ENCODE measurements at regions not wholly inside any gene's neighbourhood (a gene's known extent, or its start where the extent isn't known, plus 50 kb on each side); places are given as distances from the start of the nearest gene placed in this dataset.

DNA sequence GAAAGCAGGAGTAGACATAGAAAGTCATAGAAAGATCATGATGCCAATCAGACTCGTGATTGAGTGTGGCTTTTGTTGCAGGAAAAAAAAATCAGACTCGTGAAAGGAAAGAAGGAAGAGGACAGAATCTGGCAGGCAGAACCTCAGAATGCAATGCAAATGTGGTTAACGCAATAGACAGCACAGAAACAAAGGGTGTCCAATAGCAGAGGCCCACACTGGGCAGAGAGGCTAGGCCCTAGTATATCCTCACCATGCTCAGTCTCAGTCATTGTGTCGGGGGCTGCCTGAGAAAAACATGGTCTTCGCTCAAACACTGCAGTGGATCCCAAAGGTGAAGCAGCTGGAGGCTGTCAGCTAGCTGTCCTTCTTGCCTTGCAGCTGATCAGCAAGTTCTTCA, 102.8 kb upstream of the MAOA start:
- no peak overlapping the region for H3K4me3 ChIP-seq (ENCODE audit: low read length)
- H3K36me3 ChIP-seq (ENCODE audit: control insufficient read depth, insufficient read depth, low read length): no peaks in the 10 kb centered on the region
- no peaks in the 10 kb centered on the region for H3K27me3 ChIP-seq (ENCODE audit: control insufficient read depth, insufficient read depth, low read length)
- no peaks in the 10 kb centered on the region for H3K4me1 ChIP-seq (ENCODE audit: control insufficient read depth, insufficient read depth, low read length)
- H3K9ac ChIP-seq (ENCODE audit: low read length): no peak overlapping the region
- H3K27ac ChIP-seq (ENCODE audit: low read depth, low read length): no peak overlapping the region

DNA sequence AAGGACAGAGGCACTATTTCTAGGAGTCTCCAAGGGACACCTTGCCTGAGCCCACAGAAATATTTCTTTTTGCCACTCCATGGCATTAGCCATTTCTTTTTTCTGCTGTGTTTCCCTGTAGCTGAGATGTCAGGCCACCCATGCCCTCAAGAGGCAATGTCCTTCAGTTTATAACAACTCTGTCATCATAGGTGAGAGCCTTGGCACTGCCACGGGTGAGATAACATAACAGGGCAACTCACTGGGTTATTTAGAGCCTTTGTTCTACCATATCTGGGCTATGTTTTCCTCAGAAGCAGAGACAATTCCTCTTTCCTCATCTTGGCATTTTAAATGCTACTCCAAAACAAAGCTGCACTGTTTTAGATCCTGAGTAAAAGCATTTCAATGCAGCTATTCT, 99.9 kb upstream of the MAOA start:
- H3K36me3 ChIP-seq (ENCODE audit: control insufficient read depth, insufficient read depth, low read length): no peaks in the 10 kb centered on the region
- no peak overlapping the region for H3K27ac ChIP-seq (ENCODE audit: low read depth, low read length)
- H3K9ac ChIP-seq (ENCODE audit: low read length): no peak overlapping the region
- no peaks in the 10 kb centered on the region for H3K27me3 ChIP-seq (ENCODE audit: control insufficient read depth, insufficient read depth, low read length)
- H3K4me3 ChIP-seq (ENCODE audit: low read length): no peak overlapping the region
- H3K4me1 ChIP-seq (ENCODE audit: control insufficient read depth, insufficient read depth, low read length): no peaks in the 10 kb centered on the region

DNA sequence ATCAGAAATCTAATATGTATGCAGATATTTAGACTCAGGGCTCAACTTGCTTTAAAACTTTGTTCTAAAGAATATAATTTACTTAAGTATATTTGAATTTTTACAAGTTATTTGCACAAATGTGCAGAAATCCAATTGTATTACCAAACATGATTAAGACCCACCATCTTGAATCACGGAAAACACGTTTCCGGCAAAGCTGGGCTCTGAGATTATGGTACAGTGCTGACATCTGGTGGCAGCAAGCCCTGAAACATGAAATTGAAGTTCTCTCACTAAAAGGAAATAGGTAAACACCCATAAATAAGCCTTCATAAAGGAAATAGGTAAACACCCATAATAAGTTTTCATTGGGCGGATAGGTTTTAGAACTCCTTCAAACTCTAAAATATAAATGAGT, 98.3 kb upstream of the MAOA start:
- Histone ChIP-seq H3K4me3 (ENCODE audit: low read length) (no peak overlapping the region), H3K4me1 (ENCODE audit: control insufficient read depth, insufficient read depth, low read length) (no peaks in the 10 kb centered on the region), H3K27me3 (ENCODE audit: control insufficient read depth, insufficient read depth, low read length) (no peaks in the 10 kb centered on the region), H3K9ac (ENCODE audit: low read length) (no peak overlapping the region), H3K36me3 (ENCODE audit: control insufficient read depth, insufficient read depth, low read length) (no peaks in the 10 kb centered on the region), H3K27ac (ENCODE audit: low read depth, low read length) (no peak overlapping the region)

DNA sequence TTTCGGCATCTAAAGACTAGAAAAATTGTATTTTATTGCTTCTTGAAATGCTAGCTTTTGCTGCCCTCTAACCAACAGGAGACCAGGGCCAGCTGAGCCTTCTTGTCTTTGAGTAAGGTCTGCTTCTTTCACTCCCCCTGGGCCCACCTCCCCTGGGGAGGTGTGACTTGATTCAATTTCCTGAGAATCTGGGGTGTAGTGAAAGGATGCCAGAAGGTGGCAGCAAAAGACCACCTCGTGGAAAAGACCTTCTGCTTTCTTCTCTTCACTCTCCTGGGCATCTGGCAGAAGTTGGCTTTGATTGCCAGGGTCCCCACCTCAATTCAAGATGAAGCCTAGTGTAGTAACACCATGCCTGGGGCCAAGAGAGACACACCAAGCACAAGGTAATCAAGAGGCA, 96.5 kb upstream of the MAOA start:
- no peak overlapping the region for H3K4me3 ChIP-seq (ENCODE audit: low read length)
- H3K4me1 ChIP-seq (ENCODE audit: control insufficient read depth, insufficient read depth, low read length): no peaks in the 10 kb centered on the region
- H3K9ac ChIP-seq (ENCODE audit: low read length): no peak overlapping the region
- no peaks in the 10 kb centered on the region for H3K36me3 ChIP-seq (ENCODE audit: control insufficient read depth, insufficient read depth, low read length)
- H3K27ac ChIP-seq (ENCODE audit: low read depth, low read length): no peak overlapping the region
- H3K27me3 ChIP-seq (ENCODE audit: control insufficient read depth, insufficient read depth, low read length): no peaks in the 10 kb centered on the region

DNA sequence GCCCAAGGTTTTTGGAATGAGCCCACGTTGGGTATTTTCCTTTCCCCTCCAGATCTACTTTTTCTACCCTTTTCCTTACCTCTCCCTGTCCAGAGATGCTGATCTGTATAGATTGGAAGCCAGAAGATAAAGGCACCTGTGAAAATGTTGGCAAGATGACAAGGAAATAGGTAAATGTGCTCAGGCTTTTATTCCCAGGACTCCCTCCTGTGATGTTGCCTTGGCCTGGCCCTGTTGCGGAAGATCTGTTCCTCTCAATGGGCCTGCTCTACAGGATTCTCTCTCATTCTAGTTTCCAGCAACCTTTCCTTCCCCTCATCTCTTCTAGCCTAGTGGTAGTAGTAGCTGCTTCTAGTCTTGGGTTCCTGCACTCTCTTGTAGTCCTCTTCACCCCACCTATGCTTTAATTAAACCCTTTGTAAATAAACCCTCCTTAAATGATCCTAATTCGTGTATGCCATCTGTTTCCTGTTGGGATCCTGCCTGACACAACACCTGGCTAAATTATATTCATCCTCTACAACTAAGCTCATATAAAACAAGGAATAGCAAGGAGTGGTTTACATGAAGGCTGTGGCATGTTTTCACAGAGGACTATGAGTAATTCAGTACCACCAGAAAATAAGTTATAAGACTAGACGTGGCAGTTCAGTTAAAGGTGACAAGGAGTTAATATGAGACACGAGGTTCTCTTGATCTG, 95.7 kb upstream of the MAOA start:
- Histone ChIP-seq H3K4me1 (ENCODE audit: control insufficient read depth, insufficient read depth, low read length) (no peaks in the 10 kb centered on the region), H3K27me3 (ENCODE audit: control insufficient read depth, insufficient read depth, low read length) (no peaks in the 10 kb centered on the region), H3K4me3 (ENCODE audit: low read length) (no peak overlapping the region), H3K27ac (ENCODE audit: low read depth, low read length) (no peak overlapping the region), H3K9ac (ENCODE audit: low read length) (no peak overlapping the region), H3K36me3 (ENCODE audit: control insufficient read depth, insufficient read depth, low read length) (no peaks in the 10 kb centered on the region)

DNA sequence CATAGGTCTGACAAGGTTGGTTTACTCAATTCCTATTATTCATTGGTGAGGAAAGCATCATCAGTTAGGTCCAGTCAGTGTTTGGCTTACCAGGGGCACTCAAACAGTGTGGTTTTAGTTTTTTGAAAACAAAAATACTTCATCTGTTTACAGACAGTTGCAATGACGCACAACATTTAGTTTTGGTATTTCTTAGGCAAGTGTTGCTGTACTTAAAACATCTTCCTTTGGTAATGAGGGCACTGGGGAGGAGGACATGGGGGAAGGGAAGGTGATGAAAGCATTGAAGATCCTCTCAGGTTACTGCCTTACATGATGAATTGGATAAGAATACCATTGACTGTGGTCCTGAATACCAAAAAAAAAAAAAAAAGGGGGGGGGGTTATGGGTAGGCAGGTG, 93.7 kb upstream of the MAOA start:
- H3K36me3 ChIP-seq (ENCODE audit: control insufficient read depth, insufficient read depth, low read length): no peaks in the 10 kb centered on the region
- no peak overlapping the region for H3K9ac ChIP-seq (ENCODE audit: low read length)
- no peaks in the 10 kb centered on the region for H3K4me1 ChIP-seq (ENCODE audit: control insufficient read depth, insufficient read depth, low read length)
- H3K27ac ChIP-seq (ENCODE audit: low read depth, low read length): no peak overlapping the region
- H3K27me3 ChIP-seq (ENCODE audit: control insufficient read depth, insufficient read depth, low read length): no peaks in the 10 kb centered on the region
- H3K4me3 ChIP-seq (ENCODE audit: low read length): no peak overlapping the region

DNA sequence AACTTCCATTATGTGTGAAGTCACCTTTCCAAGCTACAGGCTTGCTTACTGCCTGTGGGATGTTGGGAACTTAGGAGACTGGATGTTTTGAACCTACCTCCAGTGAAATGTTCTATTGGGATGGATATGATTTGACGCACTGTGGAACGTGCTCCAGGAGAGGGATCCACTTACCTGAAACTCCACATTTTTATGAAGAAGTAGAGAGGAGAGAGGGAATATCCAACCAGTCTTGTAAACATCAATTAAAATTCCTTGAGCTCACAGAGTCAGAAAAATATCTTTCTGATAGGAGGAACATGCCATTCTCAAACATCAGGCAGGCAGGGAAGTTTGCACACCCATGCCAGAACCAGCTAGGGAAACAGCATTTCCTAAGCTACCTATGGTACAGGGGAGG, 91.1 kb upstream of the MAOA start:
- Histone ChIP-seq H3K36me3 (ENCODE audit: control insufficient read depth, insufficient read depth, low read length) (no peaks in the 10 kb centered on the region), H3K27me3 (ENCODE audit: control insufficient read depth, insufficient read depth, low read length) (no peaks in the 10 kb centered on the region)

DNA sequence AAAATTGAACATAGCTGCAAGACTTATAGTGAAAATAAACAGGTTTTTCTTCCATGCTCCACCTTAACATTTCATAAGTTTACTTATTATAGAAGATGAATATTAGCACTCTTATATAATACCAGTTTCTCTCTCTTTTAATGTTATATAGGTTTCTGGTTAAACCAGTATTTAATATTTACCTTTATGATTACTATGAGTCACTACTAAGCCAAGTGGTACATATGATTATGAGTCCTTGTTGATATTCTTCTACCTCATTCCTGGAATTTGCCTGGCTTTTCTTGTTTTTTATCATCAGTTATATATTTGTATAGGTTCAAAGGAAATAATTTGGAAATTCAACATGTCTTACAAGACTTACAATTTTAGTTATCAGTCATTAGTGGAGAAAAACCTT, 89.9 kb upstream of the MAOA start:
- Histone ChIP-seq H3K4me1 (ENCODE audit: control insufficient read depth, insufficient read depth, low read length) (no peaks in the 10 kb centered on the region), H3K27me3 (ENCODE audit: control insufficient read depth, insufficient read depth, low read length) (no peaks in the 10 kb centered on the region), H3K4me3 (ENCODE audit: low read length) (no peak overlapping the region), H3K36me3 (ENCODE audit: control insufficient read depth, insufficient read depth, low read length) (no peaks in the 10 kb centered on the region), H3K9ac (ENCODE audit: low read length) (no peak overlapping the region), H3K27ac (ENCODE audit: low read depth, low read length) (no peak overlapping the region)

More for the DNA sequence above, 91.1 kb upstream of the MAOA start:
- Histone ChIP-seq H3K4me1 (ENCODE audit: control insufficient read depth, insufficient read depth, low read length) (no peaks in the 10 kb centered on the region), H3K27ac (ENCODE audit: low read depth, low read length) (no peak overlapping the region), H3K4me3 (ENCODE audit: low read length) (no peak overlapping the region), H3K9ac (ENCODE audit: low read length) (no peak overlapping the region)

DNA sequence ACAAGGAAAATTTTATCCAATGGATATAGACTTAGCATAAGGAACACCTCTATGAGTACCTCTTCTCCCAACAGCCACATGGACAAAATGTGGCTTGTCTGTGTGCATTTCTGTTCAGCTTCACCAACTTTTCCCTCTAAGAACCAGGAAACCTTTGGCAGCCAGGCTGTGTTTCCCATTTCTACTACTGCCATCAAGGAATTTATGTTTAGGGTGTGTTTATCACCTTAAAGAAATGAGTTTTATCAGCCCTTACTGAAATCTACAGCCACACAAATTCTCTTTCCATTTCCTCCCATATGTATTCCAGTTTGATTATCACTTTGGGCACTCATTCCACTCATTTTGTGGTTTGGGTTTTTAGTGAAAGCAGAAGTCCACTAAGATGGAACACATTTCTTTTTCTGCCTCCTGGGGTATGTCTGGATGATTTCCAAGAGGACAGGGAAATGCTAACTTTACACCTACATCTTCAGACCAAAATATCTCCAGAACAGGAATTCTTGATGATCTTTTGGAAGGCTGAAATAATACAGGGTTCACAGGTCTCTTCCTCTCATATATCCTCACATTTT, 82.6 kb upstream of the MAOA start:
- no peak overlapping the region for H3K9ac ChIP-seq (ENCODE audit: low read length)
- no peak overlapping the region for H3K4me3 ChIP-seq (ENCODE audit: low read length)
- no peaks in the 10 kb centered on the region for H3K27me3 ChIP-seq (ENCODE audit: control insufficient read depth, insufficient read depth, low read length)
- H3K27ac ChIP-seq (ENCODE audit: low read depth, low read length): no peak overlapping the region
- no peaks in the 10 kb centered on the region for H3K36me3 ChIP-seq (ENCODE audit: control insufficient read depth, insufficient read depth, low read length)
- H3K4me1 ChIP-seq (ENCODE audit: control insufficient read depth, insufficient read depth, low read length): no peaks in the 10 kb centered on the region

DNA sequence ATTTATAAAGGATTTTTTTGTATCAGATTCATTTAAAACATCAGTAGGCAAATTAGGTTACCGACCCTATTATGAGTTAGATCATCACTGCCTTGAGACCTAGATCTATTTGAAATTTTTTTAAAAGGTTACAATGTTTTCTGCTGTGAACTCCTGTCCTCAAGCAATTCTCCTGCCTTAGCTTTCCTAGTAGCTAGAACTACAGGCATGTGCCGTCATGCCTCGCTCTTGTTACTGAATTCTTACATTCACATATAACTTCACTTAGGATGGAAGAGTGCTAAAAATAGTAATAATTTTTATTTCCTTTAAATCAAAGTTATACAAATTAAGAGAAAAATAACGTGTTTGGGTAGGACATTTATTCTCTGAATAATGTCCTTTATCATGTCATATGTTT, 75.5 kb upstream of the MAOA start:
- Histone ChIP-seq H3K36me3 (ENCODE audit: control insufficient read depth, insufficient read depth, low read length) (no peaks in the 10 kb centered on the region), H3K4me3 (ENCODE audit: low read length) (no peak overlapping the region), H3K27me3 (ENCODE audit: control insufficient read depth, insufficient read depth, low read length) (no peaks in the 10 kb centered on the region), H3K9ac (ENCODE audit: low read length) (no peak overlapping the region), H3K4me1 (ENCODE audit: control insufficient read depth, insufficient read depth, low read length) (no peaks in the 10 kb centered on the region), H3K27ac (ENCODE audit: low read depth, low read length) (no peak overlapping the region)

DNA sequence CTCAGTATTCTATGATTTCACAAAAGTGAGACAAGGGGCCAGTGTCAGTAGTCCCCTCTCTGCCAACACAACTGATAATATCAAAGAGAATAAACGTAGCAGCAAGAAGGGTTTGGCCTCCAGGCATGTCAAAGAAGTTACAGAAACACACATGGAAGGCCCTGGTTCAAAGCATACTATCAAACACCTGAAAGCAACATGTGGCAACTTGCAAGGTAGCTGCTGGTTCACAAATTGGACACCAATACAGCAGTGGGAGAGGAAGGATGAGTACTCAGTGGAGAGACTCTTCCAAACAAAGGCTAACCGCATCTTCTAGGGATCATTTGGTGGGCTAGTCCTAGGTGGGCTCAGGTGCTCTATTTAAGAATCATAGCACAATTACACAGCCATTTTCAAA, 74.9 kb upstream of the MAOA start:
- Histone ChIP-seq H3K4me3 (ENCODE audit: low read length) (no peak overlapping the region), H3K36me3 (ENCODE audit: control insufficient read depth, insufficient read depth, low read length) (no peaks in the 10 kb centered on the region), H3K27me3 (ENCODE audit: control insufficient read depth, insufficient read depth, low read length) (no peaks in the 10 kb centered on the region), H3K4me1 (ENCODE audit: control insufficient read depth, insufficient read depth, low read length) (no peaks in the 10 kb centered on the region), H3K9ac (ENCODE audit: low read length) (no peak overlapping the region), H3K27ac (ENCODE audit: low read depth, low read length) (no peak overlapping the region)

DNA sequence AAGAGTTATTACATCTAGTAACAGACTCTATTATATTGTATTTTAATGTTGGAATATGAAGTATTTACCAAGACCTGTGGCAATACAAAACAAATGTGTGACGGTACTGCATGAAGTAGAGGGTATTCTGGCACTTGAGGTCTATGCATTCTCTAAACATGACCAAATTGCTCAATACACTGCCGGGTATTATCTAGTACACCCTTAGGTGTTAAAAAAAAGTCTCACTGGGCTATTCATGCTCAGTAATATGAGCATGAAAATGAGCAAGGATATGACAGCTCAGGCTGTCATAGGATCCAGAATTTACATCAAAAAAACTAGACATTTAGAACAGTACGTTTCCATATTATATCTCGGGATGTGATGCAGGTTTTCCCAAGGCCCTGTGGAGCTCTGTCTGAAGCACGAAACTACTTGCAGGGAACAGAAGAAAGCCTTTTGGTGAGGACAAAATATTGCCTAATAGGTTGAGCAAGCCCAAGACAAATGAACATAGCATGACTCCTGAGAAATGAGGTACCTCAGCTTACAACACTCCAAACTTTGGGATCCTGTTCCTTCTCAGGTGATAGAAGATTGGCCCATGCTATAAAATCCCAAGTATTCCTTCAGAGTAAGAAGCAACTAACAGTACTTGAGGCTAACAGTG, 74.1 kb upstream of the MAOA start:
- Histone ChIP-seq H3K9ac (ENCODE audit: low read length) (no peak overlapping the region), H3K4me1 (ENCODE audit: control insufficient read depth, insufficient read depth, low read length) (no peaks in the 10 kb centered on the region), H3K4me3 (ENCODE audit: low read length) (no peak overlapping the region), H3K27me3 (ENCODE audit: control insufficient read depth, insufficient read depth, low read length) (no peaks in the 10 kb centered on the region), H3K27ac (ENCODE audit: low read depth, low read length) (no peak overlapping the region), H3K36me3 (ENCODE audit: control insufficient read depth, insufficient read depth, low read length) (no peaks in the 10 kb centered on the region)

DNA sequence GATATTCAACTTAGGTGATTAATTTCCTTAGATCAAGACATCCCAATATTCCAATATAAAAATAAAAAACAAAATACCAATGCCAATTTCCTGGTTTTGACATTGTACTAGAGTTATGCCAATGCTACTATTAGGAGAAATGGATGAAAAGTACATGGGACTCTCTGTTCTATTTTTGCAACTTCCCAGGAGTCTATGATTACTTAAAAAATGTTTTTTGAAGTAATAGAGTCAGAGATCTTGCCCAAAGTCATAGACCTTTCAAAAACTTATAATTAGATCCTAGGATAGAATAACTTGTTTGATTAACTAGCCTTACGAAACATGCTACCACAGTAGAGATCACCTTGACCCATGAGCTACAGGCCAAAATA, 73.6 kb upstream of the MAOA start:
- Histone ChIP-seq H3K27ac (ENCODE audit: low read depth, low read length) (no peak overlapping the region), H3K36me3 (ENCODE audit: control insufficient read depth, insufficient read depth, low read length) (no peaks in the 10 kb centered on the region), H3K4me3 (ENCODE audit: low read length) (no peak overlapping the region), H3K27me3 (ENCODE audit: control insufficient read depth, insufficient read depth, low read length) (no peaks in the 10 kb centered on the region), H3K4me1 (ENCODE audit: control insufficient read depth, insufficient read depth, low read length) (no peaks in the 10 kb centered on the region), H3K9ac (ENCODE audit: low read length) (no peak overlapping the region)
